ENCODE measurements at regions not wholly inside any gene's neighbourhood (a gene's known extent, or its start where the extent isn't known, plus 50 kb on each side); places are given as distances from the start of the nearest gene placed in this dataset.

- no peak for DNase-seq (ENCODE audit: low spot score)
- Histone ChIP-seq H2AFZ (ENCODE audit: low read length) (no peak overlapping the region), H3K9ac (ENCODE audit: insufficient read depth, low read depth, low read length) (no peak overlapping the region), H3K36me3 (replicated peaks in 1 of 2; ENCODE audit: control insufficient read depth in 1 of 2, insufficient read depth in 2 of 2, low read length in 2 of 2) (no peaks in the 10 kb centered on the region), H3K9me3 (ENCODE audit: low read length) (no peaks in the 10 kb centered on the region), H3K27me3 (ENCODE audit: control insufficient read depth in 1 of 2, insufficient read depth in 2 of 2, low read length in 2 of 2) (peaks cover 0 to 11% of the 10 kb centered on the region in 2 experiments; a peak in 2 of 5 replicates), H3K4me1 (ENCODE audit: insufficient read depth, low read length) (no peaks in the 10 kb centered on the region), H3K27ac (ENCODE audit: extremely low read length, insufficient read depth, low read length) (no peak overlapping the region), H4K20me1 (ENCODE audit: insufficient read depth, low read length) (no peaks in the 10 kb centered on the region), H3K4me2 (ENCODE audit: low read depth, low read length) (no peak overlapping the region), H3K4me3 (replicated peaks in 1 of 3; ENCODE audit: insufficient read depth in 1 of 3, low read depth in 2 of 3, low read length in 3 of 3) (no peak overlapping the region), H3K79me2 (ENCODE audit: insufficient read depth, low read length) (no peaks in the 10 kb centered on the region)
- no peak for TF ChIP-seq GLMP (CRISPR knock-in tag; IDR thresholded peaks at IDR 0.05; ENCODE audit: borderline replicate concordance)
- no peak for TF ChIP-seq NFYB (CRISPR knock-in tag; IDR thresholded peaks at IDR 0.05)
- no peak for TF ChIP-seq ZFP36L2 (CRISPR knock-in tag; IDR thresholded peaks at IDR 0.05)
- TF ChIP-seq HNF4G (IDR thresholded peaks at IDR 0.05; ENCODE audit: borderline replicate concordance, low read depth, low read length) = no peak
- TF ChIP-seq HNF4G (CRISPR knock-in tag; IDR thresholded peaks at IDR 0.05; ENCODE audit: borderline replicate concordance, low read depth) = no peak
- no peak for TF ChIP-seq ZBTB2 (CRISPR knock-in tag; IDR thresholded peaks at IDR 0.05; ENCODE audit: low read depth)
- TF ChIP-seq ZNF280B (CRISPR knock-in tag; IDR thresholded peaks at IDR 0.05; ENCODE audit: borderline replicate concordance) = no peak
- no peak for TF ChIP-seq NONO (IDR thresholded peaks at IDR 0.05)
- no peak for TF ChIP-seq NONO (CRISPR knock-in tag; conservative IDR thresholded peaks at IDR 0.05)
- TF ChIP-seq RARG (CRISPR knock-in tag; IDR thresholded peaks at IDR 0.05; ENCODE audit: low read depth) = no peak
- in situ Hi-C loops (cut with HindIII; ENCODE audit: extremely low pct_ligation_motif_present, low pct_unique_long_range_greater_than_20kb) = no loop called here
- no TSS peak for BruUV-seq (replicated peaks)
- POLR2A ChIA-PET = no interaction called here
- WGBS (ENCODE audit: low lambda C conversion rate) = 37% methylated on average over 4 of the region's 4 CpGs
- no peak for ATAC-seq
- CTCF ChIA-PET (ENCODE audit: low intra/inter-chr PET ratio, low total read pairs) = no interaction called here
- no peak for FAIRE-seq
- intact Hi-C loops (cut with micrococcal nuclease; ENCODE audit: unreplicated experiment) = no loop called here
Measured at GRCh38 chr21:17731554-17731953, 87.6 kb downstream of the C21orf91 start.
